HEK293T (cell line): ENCODE measurements at regions not wholly inside any gene's neighbourhood (a gene's known extent, or its start where the extent isn't known, plus 50 kb on each side); places are given as distances from the start of the nearest gene placed in this dataset.

Experiments used
- ELF4 ChIP-seq: fragments of 450-650 bp; IDR thresholded peaks from 2 replicates; pipeline ENCODE4 v1.6.1; 2017; ENCODE audit warnings: antibody characterized with exemption
- FOXK2 ChIP-seq: fragments of 450-650 bp; IDR thresholded peaks from 2 replicates; pipeline ENCODE4 v1.6.1; 2016; ENCODE audit warnings: mild to moderate bottlenecking
- ZNF384 ChIP-seq: fragments of 450-650 bp; IDR thresholded peaks from 2 replicates; pipeline ENCODE4 v1.6.1; 2016

GRCh38 chr20:3353646-3354045 lies 53.8 kb downstream of the DNAAF9 start:
- TF ChIP-seq FOXK2 (no peak), ELF4 (no peak), ZNF384 (no peak)
